ENCODE measurements at regions not wholly inside any gene's neighbourhood (a gene's known extent, or its start where the extent isn't known, plus 50 kb on each side); places are given as distances from the start of the nearest gene placed in this dataset.

DNA sequence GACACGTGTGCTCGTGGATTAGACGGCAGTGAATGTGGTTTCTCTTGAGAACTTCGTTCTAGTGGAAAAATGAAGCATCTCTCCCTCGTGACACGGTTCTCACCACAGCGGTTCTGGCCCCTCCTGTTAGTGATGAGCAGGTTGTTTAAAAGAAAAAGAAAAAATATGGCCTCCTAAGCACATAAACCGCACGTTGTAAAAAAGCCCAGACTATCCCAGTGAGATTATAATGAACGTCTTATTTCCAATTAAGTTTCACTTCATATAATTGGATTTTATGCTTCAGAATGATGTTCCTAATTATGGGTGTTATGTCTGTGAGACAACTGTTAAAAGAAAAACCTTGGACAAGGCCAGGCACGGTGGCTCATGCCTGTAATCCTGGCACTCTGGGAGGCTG is 74.5 kb upstream of the FRMD1 start:
- H3K27ac ChIP-seq (ENCODE audit: low read depth, low read length), result no peak overlapping the region
- no peaks in the 10 kb centered on the region for H3K27me3 ChIP-seq (ENCODE audit: control insufficient read depth, insufficient read depth, low read length)
- H3K9ac ChIP-seq (ENCODE audit: low read depth, low read length), result no peak overlapping the region
- no peak overlapping the region for H3K4me3 ChIP-seq (ENCODE audit: low read depth, low read length)
- H3K9me3 ChIP-seq (ENCODE audit: control insufficient read depth, insufficient read depth, low read length), result no peaks in the 10 kb centered on the region
- no peaks in the 10 kb centered on the region for H3K36me3 ChIP-seq (ENCODE audit: control insufficient read depth, insufficient read depth, low read length)
- H3K4me1 ChIP-seq (ENCODE audit: control insufficient read depth, insufficient read depth, low read length), result peaks cover 15% of the 10 kb centered on the region

DNA sequence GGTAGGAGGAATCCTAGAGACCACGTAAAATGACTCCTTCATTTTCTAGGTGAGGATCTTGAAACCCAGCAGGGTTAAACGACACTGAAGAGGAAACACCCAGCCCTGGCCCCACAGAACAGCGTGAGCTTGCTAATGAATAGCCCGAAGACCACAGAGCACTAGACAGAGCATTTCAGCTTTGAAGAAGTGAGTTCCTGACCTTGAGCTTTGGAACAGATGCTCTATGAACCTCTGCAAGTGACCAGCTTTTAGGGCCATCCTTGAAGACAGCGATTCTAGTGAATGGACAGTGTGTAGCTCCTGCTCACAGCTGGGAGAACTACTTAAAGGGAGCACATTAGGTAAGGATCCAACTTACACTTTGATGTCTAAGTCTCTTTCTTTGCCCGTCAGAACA is 74.0 kb upstream of the FRMD1 start:
- Histone ChIP-seq H3K36me3 (ENCODE audit: control insufficient read depth, insufficient read depth, low read length) (no peaks in the 10 kb centered on the region), H3K27ac (ENCODE audit: low read depth, low read length) (no peak overlapping the region), H3K4me3 (ENCODE audit: low read depth, low read length) (no peak overlapping the region), H3K9ac (ENCODE audit: low read depth, low read length) (no peak overlapping the region), H3K4me1 (ENCODE audit: control insufficient read depth, insufficient read depth, low read length) (peaks cover 9% of the 10 kb centered on the region), H3K9me3 (ENCODE audit: control insufficient read depth, insufficient read depth, low read length) (no peaks in the 10 kb centered on the region), H3K27me3 (ENCODE audit: control insufficient read depth, insufficient read depth, low read length) (no peaks in the 10 kb centered on the region; the same call in 1 of the 2 replicates)

- Histone ChIP-seq H3K9me3 (ENCODE audit: control insufficient read depth, insufficient read depth, low read length) (no peaks in the 10 kb centered on the region), H3K4me1 (ENCODE audit: control insufficient read depth, insufficient read depth, low read length) (peaks cover 4% of the 10 kb centered on the region; the same call in 1 of the 2 replicates), H3K36me3 (ENCODE audit: control insufficient read depth, insufficient read depth, low read length) (no peaks in the 10 kb centered on the region), H3K4me3 (ENCODE audit: low read depth, low read length) (no peak overlapping the region), H3K27ac (ENCODE audit: low read depth, low read length) (no peak overlapping the region), H3K9ac (ENCODE audit: low read depth, low read length) (no peak overlapping the region), H3K27me3 (ENCODE audit: control insufficient read depth, insufficient read depth, low read length) (no peaks in the 10 kb centered on the region; the same call in 1 of the 2 replicates)
Measured at GRCh38 chr6:168152306-168152963, 73.4 kb upstream of the FRMD1 start.

DNA sequence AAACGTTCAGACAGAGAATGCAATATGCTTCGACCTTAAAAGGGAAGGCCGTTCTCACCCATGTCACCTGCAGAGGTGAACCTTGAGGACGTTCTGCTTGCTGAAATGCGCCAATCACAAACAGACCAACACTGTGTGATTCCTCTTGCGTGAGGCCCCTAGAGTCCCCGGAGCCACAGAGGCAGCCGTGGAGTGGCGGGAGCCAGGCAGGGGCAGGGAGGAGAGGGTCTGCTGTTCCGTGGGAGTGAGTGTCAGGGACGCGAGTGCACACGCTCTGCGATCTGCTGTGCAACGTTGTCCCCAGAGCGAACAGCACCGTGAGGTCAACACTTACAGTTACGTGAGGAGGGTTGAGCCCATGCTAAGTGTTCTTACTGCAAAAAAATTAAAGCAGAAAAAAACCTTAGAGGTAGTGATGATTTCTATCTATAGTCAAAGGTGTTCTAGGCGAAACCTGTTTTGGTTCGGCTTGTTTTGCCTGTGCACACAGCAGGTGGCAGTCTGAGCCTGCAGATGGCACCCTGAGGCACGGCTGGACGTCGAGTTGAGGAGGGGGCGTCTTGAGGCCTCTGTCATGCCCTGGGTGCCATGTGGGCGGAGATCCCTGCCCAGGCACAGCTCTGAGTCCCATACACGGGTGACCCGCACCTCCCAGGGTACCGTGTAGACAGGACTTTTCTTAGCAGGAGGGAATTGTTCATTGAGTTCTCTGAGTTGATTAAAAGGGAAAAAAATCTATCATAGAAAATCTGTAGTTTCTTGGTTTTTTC is 71.7 kb upstream of the FRMD1 start:
- H3K27me3 ChIP-seq (ENCODE audit: control insufficient read depth, insufficient read depth, low read length), result no peaks in the 10 kb centered on the region; the same call in 1 of the 2 replicates
- no peaks in the 10 kb centered on the region for H3K36me3 ChIP-seq (ENCODE audit: control insufficient read depth, insufficient read depth, low read length)
- H3K4me3 ChIP-seq (ENCODE audit: low read depth, low read length), result no peak overlapping the region
- no peak overlapping the region for H3K9ac ChIP-seq (ENCODE audit: low read depth, low read length)
- H3K9me3 ChIP-seq (ENCODE audit: control insufficient read depth, insufficient read depth, low read length), result no peaks in the 10 kb centered on the region
- H3K27ac ChIP-seq (ENCODE audit: low read depth, low read length), result no peak overlapping the region
- no peaks in the 10 kb centered on the region for H3K4me1 ChIP-seq (ENCODE audit: control insufficient read depth, insufficient read depth, low read length)

DNA sequence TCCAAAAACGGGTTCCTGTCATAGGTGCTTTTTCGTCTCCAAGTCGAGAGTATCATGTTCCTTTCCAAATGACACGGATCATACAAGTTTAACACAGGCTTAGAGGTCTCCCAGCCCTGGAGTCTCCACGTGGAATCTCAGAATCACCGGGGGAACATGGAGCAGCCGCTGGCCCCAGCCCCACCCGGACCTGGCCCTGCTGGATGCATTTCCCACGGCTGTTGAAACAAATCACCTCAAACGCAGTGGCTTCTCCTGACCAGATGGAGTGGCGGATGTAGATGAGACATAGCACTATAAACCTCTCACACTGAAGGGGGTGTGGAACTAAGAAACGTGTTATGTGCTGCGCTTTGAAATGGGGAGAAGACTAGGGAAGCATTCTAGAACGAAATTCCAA is 70.0 kb upstream of the FRMD1 start:
- Histone ChIP-seq H3K9ac (ENCODE audit: low read depth, low read length) (no peak overlapping the region), H3K9me3 (ENCODE audit: control insufficient read depth, insufficient read depth, low read length) (no peaks in the 10 kb centered on the region), H3K36me3 (ENCODE audit: control insufficient read depth, insufficient read depth, low read length) (no peaks in the 10 kb centered on the region), H3K27ac (ENCODE audit: low read depth, low read length) (no peak overlapping the region), H3K27me3 (ENCODE audit: control insufficient read depth, insufficient read depth, low read length) (no peaks in the 10 kb centered on the region; the same call in 1 of the 2 replicates), H3K4me3 (ENCODE audit: low read depth, low read length) (no peak overlapping the region), H3K4me1 (ENCODE audit: control insufficient read depth, insufficient read depth, low read length) (no peaks in the 10 kb centered on the region)

DNA sequence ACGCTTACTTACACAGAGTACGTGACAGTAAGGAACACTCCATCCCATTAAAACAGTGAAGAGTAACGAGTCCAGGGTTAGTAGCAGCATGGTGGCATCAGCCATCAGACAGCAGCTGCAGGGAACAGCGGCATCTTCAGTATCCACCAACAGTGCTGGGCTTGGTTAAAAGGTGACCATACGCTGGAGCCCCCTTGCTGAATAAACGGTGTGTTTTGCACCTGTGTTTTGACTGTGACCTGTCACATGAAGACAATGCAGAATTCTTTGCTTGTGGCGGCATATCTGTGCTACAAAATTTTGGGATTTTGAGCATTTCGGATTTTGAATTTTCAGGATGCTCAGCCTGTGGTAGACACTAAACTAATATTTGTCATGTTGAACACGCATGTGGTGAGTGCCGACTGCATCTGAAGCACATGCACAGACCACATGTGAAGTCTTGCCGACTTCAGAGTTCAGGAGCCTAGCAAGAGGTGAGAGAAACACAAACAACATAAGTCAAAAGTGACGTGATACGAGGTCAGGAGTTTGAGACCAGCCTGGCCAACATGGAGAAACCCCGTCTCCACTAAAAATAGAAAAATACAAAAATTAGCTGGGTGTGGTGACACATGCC is 69.3 kb upstream of the FRMD1 start:
- Histone ChIP-seq H3K27me3 (ENCODE audit: control insufficient read depth, insufficient read depth, low read length) (no peaks in the 10 kb centered on the region; the same call in 1 of the 2 replicates), H3K36me3 (ENCODE audit: control insufficient read depth, insufficient read depth, low read length) (no peaks in the 10 kb centered on the region), H3K27ac (ENCODE audit: low read depth, low read length) (no peak overlapping the region), H3K4me3 (ENCODE audit: low read depth, low read length) (no peak overlapping the region), H3K4me1 (ENCODE audit: control insufficient read depth, insufficient read depth, low read length) (no peaks in the 10 kb centered on the region), H3K9ac (ENCODE audit: low read depth, low read length) (no peak overlapping the region), H3K9me3 (ENCODE audit: control insufficient read depth, insufficient read depth, low read length) (no peaks in the 10 kb centered on the region)

DNA sequence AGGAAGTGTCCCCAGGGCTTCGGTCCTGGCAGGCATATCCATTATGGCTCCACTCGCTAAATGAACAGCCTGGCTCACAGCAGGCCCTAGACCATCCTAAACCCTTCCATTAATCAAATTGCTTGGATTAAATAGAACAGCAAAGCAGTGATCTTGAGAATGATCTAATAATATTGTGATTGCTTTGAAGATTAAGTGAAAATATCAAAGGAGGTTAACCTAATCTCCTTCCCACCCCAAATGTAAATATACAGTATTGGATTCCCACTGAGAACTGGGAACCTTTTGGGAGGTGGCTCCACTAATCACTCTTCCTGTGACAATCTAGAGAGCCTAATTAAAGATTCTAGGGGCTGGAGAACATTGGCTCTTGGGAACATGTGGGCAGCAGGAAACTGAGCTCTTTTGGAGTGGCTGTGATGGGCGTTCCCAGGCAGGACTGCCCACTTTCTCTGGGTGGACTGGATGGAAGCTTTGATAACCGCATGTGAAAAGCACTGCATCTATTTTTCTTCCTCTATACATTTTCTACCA is 68.3 kb upstream of the FRMD1 start:
- Histone ChIP-seq H3K9ac (ENCODE audit: low read depth, low read length) (no peak overlapping the region), H3K27ac (ENCODE audit: low read depth, low read length) (no peak overlapping the region)

GRCh38 chr6:168145747-168146596 is 67.0 kb upstream of the FRMD1 start:
- Histone ChIP-seq H3K9ac (ENCODE audit: low read depth, low read length) (no peak overlapping the region), H3K4me1 (ENCODE audit: control insufficient read depth, insufficient read depth, low read length) (no peaks in the 10 kb centered on the region), H3K36me3 (ENCODE audit: control insufficient read depth, insufficient read depth, low read length) (no peaks in the 10 kb centered on the region), H3K9me3 (ENCODE audit: control insufficient read depth, insufficient read depth, low read length) (no peaks in the 10 kb centered on the region), H3K4me3 (ENCODE audit: low read depth, low read length) (no peak overlapping the region), H3K27ac (ENCODE audit: low read depth, low read length) (no peak overlapping the region), H3K27me3 (ENCODE audit: control insufficient read depth, insufficient read depth, low read length) (no peaks in the 10 kb centered on the region; the same call in 1 of the 2 replicates)

More for the DNA sequence above, 68.3 kb upstream of the FRMD1 start:
- Histone ChIP-seq H3K27me3 (ENCODE audit: control insufficient read depth, insufficient read depth, low read length) (no peaks in the 10 kb centered on the region; the same call in 1 of the 2 replicates), H3K4me1 (ENCODE audit: control insufficient read depth, insufficient read depth, low read length) (no peaks in the 10 kb centered on the region), H3K4me3 (ENCODE audit: low read depth, low read length) (no peak overlapping the region), H3K36me3 (ENCODE audit: control insufficient read depth, insufficient read depth, low read length) (no peaks in the 10 kb centered on the region), H3K9me3 (ENCODE audit: control insufficient read depth, insufficient read depth, low read length) (no peaks in the 10 kb centered on the region)

GRCh38 chr6:168139121-168139520 is 60.1 kb upstream of the FRMD1 start:
- H3K4me1 ChIP-seq (ENCODE audit: control insufficient read depth, insufficient read depth, low read length), result no peaks in the 10 kb centered on the region
- no peak overlapping the region for H3K4me3 ChIP-seq (ENCODE audit: low read depth, low read length)
- H3K9ac ChIP-seq (ENCODE audit: low read depth, low read length), result no peak overlapping the region
- H3K36me3 ChIP-seq (ENCODE audit: control insufficient read depth, insufficient read depth, low read length), result no peaks in the 10 kb centered on the region
- H3K9me3 ChIP-seq (ENCODE audit: control insufficient read depth, insufficient read depth, low read length), result no peaks in the 10 kb centered on the region
- no peak overlapping the region for H3K27ac ChIP-seq (ENCODE audit: low read depth, low read length)
- no peaks in the 10 kb centered on the region for H3K27me3 ChIP-seq (ENCODE audit: control insufficient read depth, insufficient read depth, low read length)

- Histone ChIP-seq H3K27me3 (ENCODE audit: control insufficient read depth, insufficient read depth, low read length) (no peaks in the 10 kb centered on the region), H3K9ac (ENCODE audit: low read depth, low read length) (no peak overlapping the region), H3K9me3 (ENCODE audit: control insufficient read depth, insufficient read depth, low read length) (no peaks in the 10 kb centered on the region), H3K4me3 (ENCODE audit: low read depth, low read length) (no peak overlapping the region), H3K4me1 (ENCODE audit: control insufficient read depth, insufficient read depth, low read length) (0 out of 2 replicates have a peak, but pooled peaks cover under 1% of the 10 kb centered on the region), H3K36me3 (ENCODE audit: control insufficient read depth, insufficient read depth, low read length) (no peaks in the 10 kb centered on the region), H3K27ac (ENCODE audit: low read depth, low read length) (no peak overlapping the region)
Measured at GRCh38 chr6:168138436-168138835, 59.4 kb upstream of the FRMD1 start.
